IPS-18a (cell line): ENCODE measurements at regions not wholly inside any gene's neighbourhood (a gene's known extent, or its start where the extent isn't known, plus 50 kb on each side); places are given as distances from the start of the nearest gene placed in this dataset.

Source experiments
- H3K27ac ChIP-seq: one replicate; pipeline ENCODE4 v1.5.1; 2013; ENCODE audit warnings: low read length
- H3K27me3 ChIP-seq: one replicate; pipeline ENCODE4 v1.6.1; 2013; ENCODE audit warnings: mild to moderate bottlenecking, low read length; ENCODE audit not compliant: control insufficient read depth, insufficient read depth
- H3K36me3 ChIP-seq: one replicate; pipeline ENCODE4 v1.6.1; 2013; ENCODE audit warnings: low read depth, low read length; ENCODE audit not compliant: control insufficient read depth
- H3K4me1 ChIP-seq: one replicate; pipeline ENCODE4 v1.6.1; 2013; ENCODE audit warnings: low read depth, low read length; ENCODE audit not compliant: control insufficient read depth
- H3K4me3 ChIP-seq: one replicate; pipeline ENCODE4 v1.5.1; 2013; ENCODE audit warnings: low read length
- H3K9ac ChIP-seq: one replicate; pipeline ENCODE4 v1.6.1; 2013; ENCODE audit warnings: mild to moderate bottlenecking, low read length, moderate library complexity
- H3K9me3 ChIP-seq: one replicate; pipeline ENCODE4 v1.6.1; 2013; ENCODE audit warnings: low read depth, low read length; ENCODE audit not compliant: control insufficient read depth

DNA sequence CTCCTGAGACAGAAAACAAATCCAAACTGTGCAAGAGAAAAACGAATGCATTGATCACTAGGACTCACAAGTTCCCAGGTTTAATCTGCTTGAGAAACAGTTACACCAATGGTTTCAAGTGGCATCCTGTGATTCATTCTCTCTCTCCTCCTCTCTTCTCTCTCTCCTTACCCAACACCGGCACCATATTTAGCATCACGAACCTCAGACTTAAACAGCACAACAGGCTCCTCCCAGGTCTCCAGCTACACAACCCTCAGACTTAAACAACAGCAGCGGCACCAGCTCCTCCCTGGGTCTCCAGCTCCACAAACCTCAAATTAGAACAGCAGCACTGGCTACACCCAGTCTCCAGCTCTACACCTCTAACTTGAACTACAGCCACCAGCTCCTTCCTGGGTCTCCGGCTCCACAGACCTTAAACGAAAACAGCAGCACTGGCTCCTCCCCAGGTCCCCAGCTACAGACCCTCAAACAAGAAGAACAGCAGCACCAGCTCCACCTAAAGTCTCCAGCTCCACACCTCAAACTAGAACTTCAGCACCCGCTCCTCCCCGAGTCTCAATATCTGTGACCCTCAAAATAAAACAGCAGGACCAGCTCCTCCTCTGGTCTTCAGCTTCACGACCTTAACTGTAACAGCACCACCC is 355.9 kb downstream of the PREX1 start:
- Histone ChIP-seq H3K4me3 (no peak overlapping the region), H3K9me3 (peaks cover 3% of the 10 kb centered on the region), H3K27ac (no peak overlapping the region), H3K36me3 (no peaks in the 10 kb centered on the region), H3K9ac (no peak overlapping the region), H3K27me3 (no peaks in the 10 kb centered on the region), H3K4me1 (no peaks in the 10 kb centered on the region)

DNA sequence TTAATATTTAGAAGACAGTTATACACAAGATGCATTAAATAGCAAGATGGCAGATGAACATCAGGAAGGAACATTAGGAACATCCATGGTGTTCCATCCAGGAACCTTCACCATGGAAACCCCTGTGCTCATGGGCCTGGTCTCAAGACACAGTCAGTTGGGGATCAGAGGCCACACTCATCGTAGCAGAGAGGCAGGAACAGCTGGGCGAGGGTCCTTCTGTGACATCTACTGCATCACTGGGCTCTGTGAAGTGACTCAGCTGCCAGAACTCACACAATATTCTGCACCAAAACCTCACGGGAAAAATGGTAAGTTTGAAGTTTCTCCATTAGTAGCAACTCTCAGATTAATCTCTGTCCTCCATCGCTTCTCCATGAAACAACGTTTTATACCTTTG is 356.6 kb downstream of the PREX1 start:
- Histone ChIP-seq H3K27ac (no peak overlapping the region), H3K9me3 (peaks cover 3% of the 10 kb centered on the region), H3K36me3 (no peaks in the 10 kb centered on the region), H3K9ac (no peak overlapping the region), H3K4me1 (no peaks in the 10 kb centered on the region), H3K4me3 (no peak overlapping the region), H3K27me3 (no peaks in the 10 kb centered on the region)

DNA sequence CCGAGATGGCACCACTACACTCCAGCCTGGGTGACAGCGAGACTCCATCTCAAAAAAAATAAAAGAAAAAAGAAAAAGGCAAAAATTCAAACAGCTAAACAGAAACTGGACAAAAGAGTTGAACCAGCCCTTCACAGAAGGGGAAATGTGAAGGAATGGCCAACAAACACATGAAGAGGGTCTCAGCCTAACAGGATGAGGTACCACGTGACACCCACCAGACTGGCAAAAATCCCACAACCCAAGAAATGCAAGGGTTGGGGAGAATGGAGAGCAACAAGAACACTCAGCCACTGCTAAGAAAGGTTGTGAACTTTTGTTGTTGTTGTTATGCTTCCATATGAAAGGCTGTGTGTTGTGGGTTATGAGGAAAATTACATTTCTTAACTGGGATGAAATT is 357.7 kb downstream of the PREX1 start:
- H3K4me1 ChIP-seq, result no peaks in the 10 kb centered on the region
- no peak overlapping the region for H3K27ac ChIP-seq
- no peaks in the 10 kb centered on the region for H3K27me3 ChIP-seq
- no peak overlapping the region for H3K4me3 ChIP-seq
- no peaks in the 10 kb centered on the region for H3K9me3 ChIP-seq
- no peaks in the 10 kb centered on the region for H3K36me3 ChIP-seq
- no peak overlapping the region for H3K9ac ChIP-seq

DNA sequence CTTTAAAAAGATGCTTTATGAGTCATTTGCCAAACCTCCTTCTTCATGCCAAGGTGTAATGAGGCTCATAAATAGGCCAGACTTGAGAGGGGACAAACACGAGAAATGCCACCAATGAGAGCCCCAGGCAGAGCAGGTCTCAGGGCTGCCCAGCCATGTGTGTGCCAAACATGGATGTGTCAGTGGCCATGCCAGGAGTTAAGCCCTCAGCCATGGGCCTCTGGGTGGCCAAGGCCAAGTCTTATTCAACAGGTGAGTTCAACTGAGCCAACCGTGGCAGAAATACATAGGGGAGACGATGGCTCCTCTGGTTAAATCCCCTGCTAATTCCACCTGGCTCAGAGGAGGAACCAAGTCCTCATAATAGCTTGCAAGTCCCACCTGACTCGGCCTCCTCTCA is 358.8 kb downstream of the PREX1 start:
- no peak overlapping the region for H3K9ac ChIP-seq
- H3K36me3 ChIP-seq, result no peaks in the 10 kb centered on the region
- no peaks in the 10 kb centered on the region for H3K27me3 ChIP-seq
- H3K4me3 ChIP-seq, result no peak overlapping the region
- H3K27ac ChIP-seq, result no peak overlapping the region
- no peaks in the 10 kb centered on the region for H3K4me1 ChIP-seq
- no peaks in the 10 kb centered on the region for H3K9me3 ChIP-seq

DNA sequence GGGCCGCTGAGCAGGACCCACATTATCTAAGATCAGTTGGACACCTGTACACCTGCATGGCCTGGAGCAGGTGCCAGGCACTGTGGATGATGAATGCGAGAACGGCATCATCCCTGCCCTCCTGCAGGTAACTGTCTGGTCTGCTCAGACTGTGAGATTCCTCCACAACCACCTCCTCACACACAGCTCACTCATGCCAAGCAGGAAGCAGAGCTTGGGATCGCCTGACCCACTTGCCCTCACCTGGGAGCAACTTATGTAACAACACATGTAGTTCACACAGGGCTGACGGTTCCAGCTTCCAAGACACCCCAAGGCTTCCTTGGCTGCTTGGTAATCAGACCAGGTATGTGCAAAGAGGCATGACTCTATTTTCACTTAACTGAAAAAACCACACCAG is 359.2 kb downstream of the PREX1 start:
- Histone ChIP-seq H3K36me3 (no peaks in the 10 kb centered on the region), H3K4me3 (no peak overlapping the region), H3K4me1 (no peaks in the 10 kb centered on the region), H3K9ac (no peak overlapping the region), H3K27me3 (no peaks in the 10 kb centered on the region), H3K27ac (no peak overlapping the region), H3K9me3 (no peaks in the 10 kb centered on the region)

DNA sequence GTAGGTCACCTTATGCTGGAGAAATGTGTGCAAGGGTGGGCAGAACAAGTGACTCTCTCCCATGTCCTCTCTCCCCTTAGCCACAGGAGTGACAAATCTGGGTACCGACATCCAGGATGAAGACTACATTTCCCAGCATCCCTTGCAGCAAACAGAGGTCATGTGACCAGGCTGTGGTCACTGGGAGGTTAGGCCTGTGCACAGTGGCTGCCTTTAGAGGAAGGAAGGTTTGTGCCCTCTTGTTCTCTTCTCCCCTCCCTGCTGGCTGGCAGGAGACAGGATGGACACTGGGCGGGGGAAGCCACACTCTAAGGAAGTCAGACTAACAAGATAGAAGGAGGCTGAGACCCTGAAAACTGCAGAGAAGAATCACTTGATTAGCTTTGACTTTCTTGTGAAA is 360.2 kb downstream of the PREX1 start:
- Histone ChIP-seq H3K9me3 (no peaks in the 10 kb centered on the region), H3K27ac (no peak overlapping the region), H3K4me3 (no peak overlapping the region), H3K36me3 (no peaks in the 10 kb centered on the region), H3K4me1 (no peaks in the 10 kb centered on the region), H3K27me3 (no peaks in the 10 kb centered on the region), H3K9ac (no peak overlapping the region)

DNA sequence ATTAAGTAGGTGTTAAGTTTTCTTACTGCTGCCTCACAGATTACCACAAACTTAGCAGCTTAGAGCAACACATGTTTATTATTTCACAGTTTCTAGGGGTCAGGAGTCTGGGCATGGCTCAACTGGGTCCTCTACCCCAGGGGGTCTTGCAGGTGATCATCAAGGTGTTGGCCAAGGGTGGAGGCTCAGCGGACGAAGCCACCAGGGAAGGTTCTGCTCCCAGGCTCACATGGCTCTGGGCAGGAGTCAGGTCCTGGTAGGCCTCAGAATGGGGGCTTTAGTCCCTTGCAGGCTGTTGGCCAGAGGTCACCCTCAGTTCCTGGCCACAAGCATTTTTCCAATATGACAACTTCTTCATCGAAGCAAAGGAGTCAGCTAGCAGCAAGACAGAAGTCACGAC is 362.5 kb downstream of the PREX1 start:
- no peak overlapping the region for H3K4me3 ChIP-seq

DNA sequence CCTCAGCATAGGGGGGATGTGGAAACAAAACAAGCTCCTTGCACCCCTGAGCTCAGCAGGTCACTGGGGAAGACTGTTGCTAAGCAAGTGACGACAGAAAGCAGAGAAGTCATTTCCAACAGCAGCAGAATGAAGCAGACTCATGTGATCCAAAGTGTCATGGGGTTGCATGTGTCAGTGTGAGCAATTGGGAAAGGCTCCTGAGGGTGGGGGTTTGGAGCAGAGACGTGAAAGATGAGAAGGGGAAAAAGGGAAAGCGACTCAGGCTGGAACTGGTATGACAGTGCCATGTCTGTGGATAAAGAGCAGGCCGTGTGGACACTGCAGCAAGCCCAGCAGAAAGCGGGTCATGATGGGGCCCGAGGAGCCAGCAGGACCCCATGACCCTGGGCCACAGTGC is 363.9 kb downstream of the PREX1 start:
- no peak overlapping the region for H3K27ac ChIP-seq
- H3K27me3 ChIP-seq, result no peaks in the 10 kb centered on the region
- peaks cover 16% of the 10 kb centered on the region for H3K4me1 ChIP-seq
- no peak overlapping the region for H3K9ac ChIP-seq
- H3K36me3 ChIP-seq, result no peaks in the 10 kb centered on the region
- no peaks in the 10 kb centered on the region for H3K9me3 ChIP-seq
- no peak overlapping the region for H3K4me3 ChIP-seq

More for the DNA sequence above, 362.5 kb downstream of the PREX1 start:
- H3K9ac ChIP-seq, result no peak overlapping the region
- H3K27ac ChIP-seq, result no peak overlapping the region
- H3K4me1 ChIP-seq, result peaks cover 16% of the 10 kb centered on the region
- H3K27me3 ChIP-seq, result no peaks in the 10 kb centered on the region
- H3K9me3 ChIP-seq, result no peaks in the 10 kb centered on the region
- H3K36me3 ChIP-seq, result no peaks in the 10 kb centered on the region

DNA sequence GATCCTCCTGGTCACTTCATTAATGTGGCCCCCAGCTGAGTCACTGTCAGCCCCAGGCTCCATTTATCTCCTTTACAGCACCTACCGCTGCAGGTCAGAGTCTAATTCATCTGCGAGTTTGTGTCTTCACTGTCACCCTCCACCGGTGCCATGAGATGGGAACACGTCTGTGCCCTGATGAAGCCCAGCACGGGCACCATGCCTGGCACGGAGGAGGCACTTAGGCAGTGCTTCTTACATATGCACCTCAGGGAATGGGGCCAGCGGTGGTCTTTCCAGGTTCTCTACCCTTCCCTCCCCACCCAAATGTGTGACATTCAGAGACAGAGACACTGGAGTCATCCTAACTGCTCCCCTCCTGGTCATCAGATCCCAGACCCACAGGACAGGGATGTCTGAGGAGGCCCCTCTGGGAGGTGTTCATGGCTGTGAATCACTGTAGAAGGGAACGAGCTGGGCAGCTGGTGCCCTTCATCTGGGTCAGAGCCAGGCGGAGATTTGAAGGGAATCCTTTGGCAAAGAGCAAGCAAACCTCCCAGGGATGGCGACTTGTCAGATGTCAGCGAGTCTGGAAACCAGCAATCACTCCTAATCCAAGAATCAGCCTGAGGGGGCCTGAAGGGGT is 364.6 kb downstream of the PREX1 start:
- H3K9ac ChIP-seq, result no peak overlapping the region
- H3K36me3 ChIP-seq, result no peaks in the 10 kb centered on the region
- no peak overlapping the region for H3K4me3 ChIP-seq
- H3K4me1 ChIP-seq, result peaks cover 16% of the 10 kb centered on the region
- no peak overlapping the region for H3K27ac ChIP-seq
- no peaks in the 10 kb centered on the region for H3K9me3 ChIP-seq
- H3K27me3 ChIP-seq, result no peaks in the 10 kb centered on the region

DNA sequence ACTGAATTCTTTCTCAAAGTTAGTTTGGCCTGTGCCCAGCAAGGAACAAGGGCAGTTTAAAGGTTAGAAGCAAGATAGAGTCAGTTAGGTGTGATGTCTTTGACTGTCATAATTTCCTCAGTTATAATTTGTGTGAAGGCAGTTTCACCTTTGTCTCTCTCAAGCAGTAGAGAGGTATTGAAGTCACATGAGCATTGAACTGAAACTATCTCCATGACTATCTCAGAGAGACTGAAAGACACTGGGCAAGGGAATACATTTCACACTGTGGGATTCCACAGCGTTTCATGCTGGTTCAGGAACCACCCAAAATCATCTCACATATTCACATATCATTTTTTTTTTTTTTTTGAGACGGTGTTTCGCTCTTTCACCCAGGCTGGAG is 366.1 kb downstream of the PREX1 start:
- no peak overlapping the region for H3K9ac ChIP-seq
- H3K4me1 ChIP-seq, result peaks cover 16% of the 10 kb centered on the region
- H3K27ac ChIP-seq, result no peak overlapping the region
- H3K36me3 ChIP-seq, result no peaks in the 10 kb centered on the region
- no peak overlapping the region for H3K4me3 ChIP-seq
- H3K27me3 ChIP-seq, result no peaks in the 10 kb centered on the region
- H3K9me3 ChIP-seq, result no peaks in the 10 kb centered on the region

DNA sequence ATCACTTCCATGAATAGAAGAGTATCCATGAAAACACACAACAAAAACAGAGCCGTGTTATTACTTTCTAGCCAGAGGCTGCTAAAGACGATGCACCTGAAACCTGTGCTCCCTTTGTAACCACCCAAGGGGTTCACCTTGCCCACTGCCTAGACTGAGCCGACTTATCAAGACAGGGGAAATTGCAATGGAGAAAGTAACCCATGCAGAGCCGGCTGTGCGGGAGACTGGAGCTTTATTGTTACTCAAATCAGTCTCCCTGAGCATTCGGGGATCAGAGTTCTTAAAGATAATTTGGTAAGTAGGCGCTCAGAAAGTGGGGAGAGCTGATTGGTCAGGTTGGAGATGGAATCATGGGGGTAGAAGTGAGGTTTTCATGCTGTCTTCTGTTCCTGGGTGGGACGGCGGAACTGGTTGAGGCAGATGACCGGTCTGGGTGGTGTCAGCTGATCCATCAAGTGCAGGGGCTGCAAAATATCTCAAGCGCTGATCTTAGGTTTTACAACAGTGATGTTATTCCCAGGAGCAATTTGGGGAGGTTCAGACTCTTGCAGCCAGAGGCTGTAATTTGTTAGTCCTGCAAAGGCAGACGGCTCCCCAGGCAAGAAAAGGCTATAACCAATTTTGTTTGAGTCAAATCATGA is 366.6 kb downstream of the PREX1 start:
- no peaks in the 10 kb centered on the region for H3K27me3 ChIP-seq
- H3K9ac ChIP-seq, result no peak overlapping the region
- H3K9me3 ChIP-seq, result no peaks in the 10 kb centered on the region
- peaks cover 19% of the 10 kb centered on the region for H3K4me1 ChIP-seq
- no peak overlapping the region for H3K27ac ChIP-seq
- H3K4me3 ChIP-seq, result no peak overlapping the region
- H3K36me3 ChIP-seq, result no peaks in the 10 kb centered on the region

DNA sequence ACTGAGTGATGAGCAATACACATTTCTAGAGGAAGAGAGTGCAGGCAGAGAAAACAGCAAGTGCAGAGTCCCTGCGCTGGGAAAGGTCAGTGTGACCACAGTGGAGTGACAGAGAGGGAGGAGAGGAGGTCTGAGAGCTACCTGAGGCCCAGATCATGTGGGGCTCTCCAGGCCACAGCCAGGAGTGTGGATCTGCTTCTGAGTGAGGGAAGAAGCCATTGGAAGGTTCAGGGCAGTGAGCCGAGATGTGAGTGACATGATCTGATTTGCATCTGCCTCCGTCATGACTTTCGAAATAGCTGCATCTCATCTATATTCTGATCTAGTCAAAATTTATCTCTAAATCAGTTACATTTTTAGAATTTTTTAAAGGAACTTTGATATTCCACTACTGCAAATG is 367.1 kb downstream of the PREX1 start:
- no peaks in the 10 kb centered on the region for H3K9me3 ChIP-seq
- H3K4me1 ChIP-seq, result peaks cover 25% of the 10 kb centered on the region
- H3K4me3 ChIP-seq, result no peak overlapping the region
- H3K9ac ChIP-seq, result no peak overlapping the region
- H3K36me3 ChIP-seq, result no peaks in the 10 kb centered on the region
- H3K27ac ChIP-seq, result no peak overlapping the region
- no peaks in the 10 kb centered on the region for H3K27me3 ChIP-seq
